Uterus (tissue), 3 donors: ENCODE measurements at regions not wholly inside any gene's neighbourhood (a gene's known extent, or its start where the extent isn't known, plus 50 kb on each side); places are given as distances from the start of the nearest gene placed in this dataset.

Experiments
- DNase-seq, 2 donors: peaks; one replicate each; pipeline ENCODE4 v3.0.0-alpha.2; 2019 to 2020
- H3K27ac ChIP-seq, 2 donors: fragments of 200-600 bp; sonication (generic); 1 replicate in 1 of 2; 2 replicates in 1 of 2; pipeline ENCODE4 v1.5.1; 2016 to 2018
- H3K27me3 ChIP-seq, 2 donors: fragments of 200-600 bp; sonication (generic); one replicate each; pipeline ENCODE4 v1.5.1; 2018 to 2019; ENCODE audit warnings: control low read depth in 1 of 2
- H3K36me3 ChIP-seq, 2 donors: fragments of 200-600 bp; sonication (generic); one replicate each; pipeline ENCODE4 v1.5.1; 2019; ENCODE audit warnings: control low read depth in 1 of 2
- H3K4me1 ChIP-seq, 2 donors: fragments of 200-600 bp; sonication (generic); one replicate each; pipeline ENCODE4 v1.5.1; 2018 to 2019; ENCODE audit warnings: control low read depth in 1 of 2
- H3K4me3 ChIP-seq, 2 donors: fragments of 200-600 bp; sonication (generic); 1 replicate in 1 of 2; 2 replicates in 1 of 2; pipeline ENCODE4 v1.5.1; 2018 to 2019; ENCODE audit warnings: mild to moderate bottlenecking in 1 of 2
- H3K9me3 ChIP-seq, 2 donors: fragments of 200-600 bp; sonication (generic); one replicate each; pipeline ENCODE4 v1.5.1; 2019; ENCODE audit warnings: control low read depth in 1 of 2
- POLR2A ChIP-seq, 2 donors: fragments of 450-650 bp; IDR thresholded peaks; one replicate each; pipeline ENCODE4 v1.6.1; 2016; ENCODE audit warnings: antibody characterized with exemption in 2 of 2, mild to moderate bottlenecking in 1 of 2, moderate library complexity in 1 of 2
- intact Hi-C: fragments of 100-400 bp; cut with DNase I; formaldehyde crosslinking; loops from one replicate; pipeline ENCODE4 v1.15.1; 2023; ENCODE audit warnings: low total_unique reads
- TF ChIP-seq, protein P1 (sequence below), 4 experiments: fragments of 200-600 bp in 2 of 4; fragments of 450-650 bp in 2 of 4; sonication (generic) in 2 of 4; IDR thresholded peaks; one replicate each; pipeline ENCODE4 v1.5.1; 2016 to 2019; ENCODE audit warnings: antibody characterized with exemption in 4 of 4, mild to moderate bottlenecking in 2 of 4, moderate library complexity in 1 of 4
- donor health status: DM: yes; HTN: yes; CAD: no.

DNA sequence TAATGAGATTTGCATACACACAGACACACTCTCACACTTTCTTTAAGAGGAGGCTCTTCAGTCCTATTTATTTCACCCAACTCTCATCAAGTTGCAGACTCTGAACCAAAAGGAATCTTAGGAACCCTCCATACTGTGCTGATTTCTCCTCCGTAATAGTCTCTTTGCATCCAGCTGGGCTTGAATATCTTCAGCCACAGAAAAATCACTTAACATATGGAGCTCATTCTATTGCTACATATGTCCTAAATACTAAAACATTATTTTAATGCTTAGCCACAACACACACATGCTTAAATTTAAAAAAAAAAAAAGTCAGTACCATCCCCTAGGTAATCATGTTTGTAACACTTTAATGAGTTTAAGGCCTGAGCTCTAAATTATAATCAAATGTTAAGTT, 287.5 kb upstream of the CNTN6 start:
- H3K27me3 ChIP-seq, result no peaks in the 10 kb centered on the region
- intact Hi-C loops, result no loop called here
- TF ChIP-seq, protein P1, sequence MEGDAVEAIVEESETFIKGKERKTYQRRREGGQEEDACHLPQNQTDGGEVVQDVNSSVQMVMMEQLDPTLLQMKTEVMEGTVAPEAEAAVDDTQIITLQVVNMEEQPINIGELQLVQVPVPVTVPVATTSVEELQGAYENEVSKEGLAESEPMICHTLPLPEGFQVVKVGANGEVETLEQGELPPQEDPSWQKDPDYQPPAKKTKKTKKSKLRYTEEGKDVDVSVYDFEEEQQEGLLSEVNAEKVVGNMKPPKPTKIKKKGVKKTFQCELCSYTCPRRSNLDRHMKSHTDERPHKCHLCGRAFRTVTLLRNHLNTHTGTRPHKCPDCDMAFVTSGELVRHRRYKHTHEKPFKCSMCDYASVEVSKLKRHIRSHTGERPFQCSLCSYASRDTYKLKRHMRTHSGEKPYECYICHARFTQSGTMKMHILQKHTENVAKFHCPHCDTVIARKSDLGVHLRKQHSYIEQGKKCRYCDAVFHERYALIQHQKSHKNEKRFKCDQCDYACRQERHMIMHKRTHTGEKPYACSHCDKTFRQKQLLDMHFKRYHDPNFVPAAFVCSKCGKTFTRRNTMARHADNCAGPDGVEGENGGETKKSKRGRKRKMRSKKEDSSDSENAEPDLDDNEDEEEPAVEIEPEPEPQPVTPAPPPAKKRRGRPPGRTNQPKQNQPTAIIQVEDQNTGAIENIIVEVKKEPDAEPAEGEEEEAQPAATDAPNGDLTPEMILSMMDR (IDR thresholded peaks at IDR 0.05), result no peak
- TF ChIP-seq POLR2A (IDR thresholded peaks at IDR 0.05), result no peak
- no peak overlapping the region for H3K27ac ChIP-seq
- H3K4me3 ChIP-seq, result no peak overlapping the region
- no peaks in the 10 kb centered on the region for H3K36me3 ChIP-seq
- H3K9me3 ChIP-seq, result no peaks in the 10 kb centered on the region
- DNase-seq, result no peak
- no peaks in the 10 kb centered on the region for H3K4me1 ChIP-seq

DNA sequence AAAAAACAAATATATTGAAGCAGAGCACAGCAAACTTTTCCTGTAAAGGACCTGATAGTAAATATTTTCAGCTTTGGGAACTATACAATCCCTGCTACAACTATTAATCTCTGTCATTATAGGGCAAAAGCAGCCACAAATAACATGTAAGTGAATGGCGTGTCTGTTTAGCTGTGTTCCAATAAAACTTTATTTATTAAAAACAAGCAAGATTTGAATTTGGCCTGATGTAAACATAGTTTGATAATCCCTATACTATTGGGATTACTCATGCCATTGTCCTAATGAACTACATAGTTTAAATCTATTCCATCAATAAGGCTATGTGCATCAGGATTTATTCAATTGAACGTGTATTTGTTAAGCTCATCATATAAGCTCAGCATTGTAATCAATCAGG, 286.8 kb upstream of the CNTN6 start:
- TF ChIP-seq, protein P1 (IDR thresholded peaks at IDR 0.05), result no peak
- TF ChIP-seq POLR2A (IDR thresholded peaks at IDR 0.05), result no peak
- intact Hi-C loops, result no loop called here

DNA sequence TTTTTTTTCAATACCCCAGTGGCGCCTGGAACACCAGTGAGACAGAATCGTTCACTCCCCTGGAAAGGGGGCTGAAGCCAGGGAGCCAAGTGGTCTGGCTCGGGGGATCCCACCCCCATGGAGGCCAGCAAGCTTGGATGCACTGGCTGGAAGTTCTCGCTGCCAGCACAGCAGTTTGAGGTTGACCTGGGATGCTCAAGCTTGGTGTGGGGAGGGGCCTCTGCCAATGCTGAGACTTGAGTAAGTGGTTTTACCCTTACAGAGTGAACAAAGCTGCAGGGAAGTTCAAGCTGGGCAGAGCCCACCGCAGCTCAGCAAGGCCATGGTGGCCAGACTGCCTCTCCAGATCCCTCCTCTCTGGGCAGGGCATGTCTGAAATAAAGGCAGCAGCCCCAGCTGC, 276.2 kb upstream of the CNTN6 start:
- no peak for DNase-seq
- no peaks in the 10 kb centered on the region for H3K36me3 ChIP-seq
- H3K9me3 ChIP-seq, result no peaks in the 10 kb centered on the region
- no peak overlapping the region for H3K27ac ChIP-seq
- H3K4me3 ChIP-seq, result no peak overlapping the region
- no peak for TF ChIP-seq POLR2A (IDR thresholded peaks at IDR 0.05)
- TF ChIP-seq, protein P1 (IDR thresholded peaks at IDR 0.05), result no peak
- no peaks in the 10 kb centered on the region for H3K4me1 ChIP-seq
- no peaks in the 10 kb centered on the region for H3K27me3 ChIP-seq
- intact Hi-C loops, result no loop called here

More for the DNA sequence above, 286.8 kb upstream of the CNTN6 start:
- no peaks in the 10 kb centered on the region for H3K9me3 ChIP-seq
- H3K36me3 ChIP-seq, result no peaks in the 10 kb centered on the region
- H3K4me1 ChIP-seq, result no peaks in the 10 kb centered on the region
- H3K27ac ChIP-seq, result no peak overlapping the region
- no peak overlapping the region for H3K4me3 ChIP-seq
- no peak for DNase-seq
- H3K27me3 ChIP-seq, result no peaks in the 10 kb centered on the region

DNA sequence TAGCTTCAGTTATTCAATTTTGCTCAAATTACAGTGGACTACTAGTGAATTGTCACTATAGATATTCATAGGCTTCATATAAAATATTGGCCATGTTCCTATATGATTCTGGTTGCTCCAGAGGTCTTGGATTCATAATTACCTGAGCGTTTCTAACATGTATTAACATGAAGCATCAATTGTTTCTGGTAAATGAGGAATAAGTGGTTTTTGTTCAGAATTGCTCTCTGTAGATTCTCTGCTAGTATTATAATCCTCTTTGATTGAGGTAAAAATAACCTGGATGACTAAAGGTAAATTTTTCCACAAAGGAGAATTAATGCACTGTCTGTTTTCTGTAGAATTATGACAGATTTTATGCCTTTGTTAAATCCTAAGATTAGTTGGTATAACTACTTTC, 258.1 kb upstream of the CNTN6 start:
- Histone ChIP-seq H3K9me3 (no peaks in the 10 kb centered on the region), H3K4me1 (no peaks in the 10 kb centered on the region), H3K36me3 (no peaks in the 10 kb centered on the region), H3K4me3 (no peak overlapping the region), H3K27ac (no peak overlapping the region), H3K27me3 (no peaks in the 10 kb centered on the region)
- no peak for DNase-seq
- intact Hi-C loops, result no loop called here
- TF ChIP-seq POLR2A (IDR thresholded peaks at IDR 0.05), result no peak
- TF ChIP-seq, protein P1 (IDR thresholded peaks at IDR 0.05), result no peak

DNA sequence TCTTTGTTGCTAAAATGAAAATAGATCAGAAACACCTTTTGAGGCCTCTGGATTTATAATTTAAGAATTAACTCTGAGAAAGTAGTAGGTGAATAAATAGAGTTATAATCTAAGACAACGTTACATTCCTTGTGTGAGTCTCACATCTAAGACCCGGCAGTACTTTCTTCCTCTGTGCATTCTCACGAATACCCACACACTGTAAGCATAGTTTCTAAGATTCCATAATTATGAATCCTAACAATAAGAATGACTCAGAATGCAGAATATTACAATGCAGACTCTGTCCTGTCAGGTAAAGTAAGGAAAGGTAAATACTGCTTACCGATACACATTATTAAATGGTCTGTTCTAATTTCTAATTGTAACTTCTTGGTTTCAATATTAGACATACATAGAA, 257.7 kb upstream of the CNTN6 start:
- TF ChIP-seq POLR2A (IDR thresholded peaks at IDR 0.05), result no peak
- TF ChIP-seq, protein P1 (IDR thresholded peaks at IDR 0.05), result no peak
- H3K9me3 ChIP-seq, result no peaks in the 10 kb centered on the region
- intact Hi-C loops, result no loop called here
- H3K27me3 ChIP-seq, result no peaks in the 10 kb centered on the region
- H3K4me3 ChIP-seq, result no peak overlapping the region
- no peaks in the 10 kb centered on the region for H3K36me3 ChIP-seq
- H3K27ac ChIP-seq, result no peak overlapping the region
- no peaks in the 10 kb centered on the region for H3K4me1 ChIP-seq
- DNase-seq, result no peak
